Astrocyte (in vitro differentiated cells and primary cell): ENCODE measurements at regions not wholly inside any gene's neighbourhood (a gene's known extent, or its start where the extent isn't known, plus 50 kb on each side); places are given as distances from the start of the nearest gene placed in this dataset.
"Not testable (repeated sequence)": the region's sequence is repeated elsewhere in the genome, so short reads cannot be mapped to it uniquely, and the experiment has no call there.

Source experiments
- DNase-seq: peaks from one replicate; pipeline ENCODE4 v3.0.0-alpha.2; 2010; ENCODE audit warnings: low read depth
- FAIRE-seq: peaks from 2 replicates; lab custom pipeline; 2011; peaks lifted over from hg19 to GRCh38; lab: Jason Lieb, UNC
- H2AFZ ChIP-seq: 2 replicates; pipeline ENCODE4 v1.6.0; 2012; ENCODE audit warnings: low read depth, low read length, inconsistent platforms
- H3K27ac ChIP-seq: 2 replicates; pipeline ENCODE4 v1.5.1; 2011; ENCODE audit warnings: low read depth, low read length, inconsistent platforms
- H3K27me3 ChIP-seq: 2 replicates; pipeline ENCODE4 v1.6.0; 2011; ENCODE audit warnings: low read length, inconsistent platforms; ENCODE audit not compliant: insufficient read depth
- H3K36me3 ChIP-seq: 2 replicates; pipeline ENCODE4 v1.5.1; 2011; ENCODE audit warnings: low read length, inconsistent platforms; ENCODE audit not compliant: insufficient read depth
- H3K4me1 ChIP-seq: 2 replicates; pipeline ENCODE4 v1.5.1; 2011; ENCODE audit warnings: low read length, inconsistent platforms; ENCODE audit not compliant: insufficient read depth
- H3K4me2 ChIP-seq: 2 replicates; pipeline ENCODE4 v1.6.0; 2012; ENCODE audit warnings: low read length, inconsistent platforms
- H3K4me3 ChIP-seq: 2 replicates; pipeline ENCODE4 v1.5.1; 2011; ENCODE audit warnings: low read depth, mild to moderate bottlenecking, low read length, inconsistent platforms; ENCODE audit not compliant: insufficient read depth
- H3K79me2 ChIP-seq: 2 replicates; pipeline ENCODE4 v1.6.0; 2012; ENCODE audit warnings: mild to moderate bottlenecking, low read length, inconsistent platforms; ENCODE audit not compliant: insufficient read depth
- H3K9ac ChIP-seq: 2 replicates; pipeline ENCODE4 v1.6.0; 2012; ENCODE audit warnings: mild to moderate bottlenecking, low read length, inconsistent platforms
- H3K9me3 ChIP-seq: 2 replicates; pipeline ENCODE4 v1.5.1; 2012; ENCODE audit warnings: low read depth, mild to moderate bottlenecking, low read length, inconsistent platforms; ENCODE audit not compliant: insufficient read depth
- H4K20me1 ChIP-seq: 2 replicates; pipeline ENCODE4 v1.6.0; 2012; ENCODE audit warnings: low read length, inconsistent platforms; ENCODE audit not compliant: insufficient read depth
- H3K27ac Mint-ChIP-seq: one replicate; pipeline ENCODE4 v1.8.0; 2021; ENCODE audit warnings: mild to moderate bottlenecking, mixed read lengths; ENCODE audit not compliant: unreplicated experiment
- H3K27me3 Mint-ChIP-seq: one replicate; pipeline ENCODE4 v1.8.0; 2021; ENCODE audit warnings: low read depth, mixed read lengths; ENCODE audit not compliant: unreplicated experiment
- H3K36me3 Mint-ChIP-seq: one replicate; pipeline ENCODE4 v1.8.0; 2021; ENCODE audit warnings: low read depth, mixed read lengths; ENCODE audit not compliant: unreplicated experiment
- H3K4me1 Mint-ChIP-seq: one replicate; pipeline ENCODE4 v1.8.0; 2021; ENCODE audit warnings: low read depth, mixed read lengths; ENCODE audit not compliant: unreplicated experiment
- H3K4me3 Mint-ChIP-seq: one replicate; pipeline ENCODE4 v1.8.0; 2021; ENCODE audit warnings: mild to moderate bottlenecking, moderate library complexity, mixed read lengths; ENCODE audit not compliant: unreplicated experiment
- H3K9me3 Mint-ChIP-seq: one replicate; pipeline ENCODE4 v1.8.0; 2021; ENCODE audit warnings: mild to moderate bottlenecking, mixed read lengths; ENCODE audit not compliant: unreplicated experiment
- EZH2 ChIP-seq: IDR thresholded peaks from 2 replicates; pipeline ENCODE4 v1.6.1; 2012; ENCODE audit warnings: mild to moderate bottlenecking, low read length, inconsistent platforms; ENCODE audit not compliant: insufficient read depth
- TF ChIP-seq, protein P1 (sequence below): IDR thresholded peaks from 2 replicates; pipeline ENCODE4 v1.5.1; 2011; ENCODE audit warnings: low read depth, mild to moderate bottlenecking, inconsistent platforms, low read length, moderate library complexity; ENCODE audit not compliant: insufficient read depth

DNA sequence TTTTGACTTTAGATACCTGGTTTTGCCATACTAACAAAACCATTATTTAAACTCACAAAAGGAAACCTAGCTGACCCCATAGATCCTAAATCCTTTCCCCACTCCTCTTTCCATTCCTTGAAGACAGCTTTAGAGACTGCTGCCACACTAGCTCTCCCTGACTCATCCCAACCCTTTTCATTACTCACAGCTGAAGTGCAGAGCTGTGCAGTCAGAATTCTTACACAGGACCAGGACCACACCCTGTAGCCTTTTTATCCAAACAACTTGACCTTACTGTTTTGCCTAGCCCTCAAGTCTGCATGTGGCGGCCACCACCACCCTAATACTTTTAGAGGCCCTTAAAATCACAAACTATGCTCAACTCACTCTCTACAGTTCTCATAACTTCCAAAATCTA is 325.1 kb upstream of the KCNMB2 start:
- not testable (repeated sequence) for H3K27ac Mint-ChIP-seq, H3K4me2 ChIP-seq, H3K4me3 Mint-ChIP-seq, H3K9me3 ChIP-seq, H3K36me3 Mint-ChIP-seq, H3K36me3 ChIP-seq, H3K4me3 ChIP-seq, H3K27me3 Mint-ChIP-seq, H3K27me3 ChIP-seq, H3K4me1 Mint-ChIP-seq, H3K9ac ChIP-seq, H3K79me2 ChIP-seq, H4K20me1 ChIP-seq, H3K9me3 Mint-ChIP-seq, H3K4me1 ChIP-seq, FAIRE-seq, H2AFZ ChIP-seq, H3K27ac ChIP-seq
- peak; percentile 41 for DNase-seq

DNA sequence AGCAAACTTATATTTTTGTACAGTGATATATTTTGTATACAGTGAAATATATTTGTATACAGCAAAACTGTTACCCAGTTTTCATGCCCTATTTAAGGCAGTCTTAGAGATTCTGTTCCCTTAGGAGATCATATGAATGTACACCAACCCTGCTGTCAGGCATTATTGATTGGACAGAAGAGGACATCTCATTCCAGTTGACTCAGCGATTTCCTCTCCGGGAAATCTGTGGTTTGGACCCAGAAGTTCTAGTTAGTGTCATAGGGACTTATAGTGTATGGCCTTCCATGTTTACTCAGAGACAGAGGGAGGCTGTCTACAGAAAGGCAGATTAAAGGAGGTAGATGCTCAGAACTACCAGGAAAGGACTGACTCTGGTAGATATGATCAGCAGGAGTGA is 318.8 kb upstream of the KCNMB2 start:
- Mint-ChIP-seq H3K36me3 (peaks cover 2% of the 10 kb centered on the region), H3K27me3 (no peaks in the 10 kb centered on the region), H3K4me3 (no peak overlapping the region), H3K4me1 (no peaks in the 10 kb centered on the region), H3K9me3 (peaks cover 5% of the 10 kb centered on the region), H3K27ac (no peak overlapping the region)
- H3K9ac ChIP-seq, result no peak overlapping the region
- no peak overlapping the region for H3K27ac ChIP-seq
- no peaks in the 10 kb centered on the region for H3K36me3 ChIP-seq
- no peak overlapping the region for H2AFZ ChIP-seq
- no peak for TF ChIP-seq EZH2
- TF ChIP-seq, protein P1, sequence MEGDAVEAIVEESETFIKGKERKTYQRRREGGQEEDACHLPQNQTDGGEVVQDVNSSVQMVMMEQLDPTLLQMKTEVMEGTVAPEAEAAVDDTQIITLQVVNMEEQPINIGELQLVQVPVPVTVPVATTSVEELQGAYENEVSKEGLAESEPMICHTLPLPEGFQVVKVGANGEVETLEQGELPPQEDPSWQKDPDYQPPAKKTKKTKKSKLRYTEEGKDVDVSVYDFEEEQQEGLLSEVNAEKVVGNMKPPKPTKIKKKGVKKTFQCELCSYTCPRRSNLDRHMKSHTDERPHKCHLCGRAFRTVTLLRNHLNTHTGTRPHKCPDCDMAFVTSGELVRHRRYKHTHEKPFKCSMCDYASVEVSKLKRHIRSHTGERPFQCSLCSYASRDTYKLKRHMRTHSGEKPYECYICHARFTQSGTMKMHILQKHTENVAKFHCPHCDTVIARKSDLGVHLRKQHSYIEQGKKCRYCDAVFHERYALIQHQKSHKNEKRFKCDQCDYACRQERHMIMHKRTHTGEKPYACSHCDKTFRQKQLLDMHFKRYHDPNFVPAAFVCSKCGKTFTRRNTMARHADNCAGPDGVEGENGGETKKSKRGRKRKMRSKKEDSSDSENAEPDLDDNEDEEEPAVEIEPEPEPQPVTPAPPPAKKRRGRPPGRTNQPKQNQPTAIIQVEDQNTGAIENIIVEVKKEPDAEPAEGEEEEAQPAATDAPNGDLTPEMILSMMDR, result no peak
- H3K79me2 ChIP-seq, result no peaks in the 10 kb centered on the region
- peak; percentile 49 for DNase-seq
- H3K4me3 ChIP-seq, result no peak overlapping the region
- H4K20me1 ChIP-seq, result no peaks in the 10 kb centered on the region
- no peaks in the 10 kb centered on the region for H3K9me3 ChIP-seq
- no peak for FAIRE-seq
- no peak overlapping the region for H3K4me2 ChIP-seq
- no peaks in the 10 kb centered on the region for H3K4me1 ChIP-seq
- H3K27me3 ChIP-seq, result no peaks in the 10 kb centered on the region

DNA sequence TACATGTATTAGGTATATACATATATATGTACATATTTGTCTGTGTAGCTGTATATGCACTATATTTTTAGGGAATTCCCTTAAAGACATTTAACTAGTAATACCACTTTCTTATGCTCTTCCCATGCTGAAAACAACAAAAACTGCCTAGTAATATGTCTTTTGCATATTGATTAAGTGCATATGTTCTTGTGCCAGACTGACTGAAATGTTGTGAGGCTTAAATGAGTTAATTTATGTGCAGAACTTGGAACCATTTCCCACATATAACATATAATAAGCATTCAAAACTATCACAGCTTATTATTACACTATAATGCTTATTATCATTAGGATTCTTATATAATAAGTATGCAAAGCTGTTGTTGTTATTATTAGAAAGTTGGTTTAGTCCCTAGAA is 318.0 kb upstream of the KCNMB2 start:
- H3K27me3 Mint-ChIP-seq, result no peaks in the 10 kb centered on the region
- TF ChIP-seq, protein P1, result no peak
- TF ChIP-seq EZH2, result no peak
- H3K4me3 Mint-ChIP-seq, result no peak overlapping the region
- no peaks in the 10 kb centered on the region for H3K36me3 ChIP-seq
- no peak overlapping the region for H3K27ac Mint-ChIP-seq
- no peaks in the 10 kb centered on the region for H3K79me2 ChIP-seq
- no peaks in the 10 kb centered on the region for H4K20me1 ChIP-seq
- no peaks in the 10 kb centered on the region for H3K9me3 ChIP-seq
- no peak overlapping the region for H2AFZ ChIP-seq
- H3K9ac ChIP-seq, result no peak overlapping the region
- no peak for DNase-seq
- no peaks in the 10 kb centered on the region for H3K4me1 ChIP-seq
- H3K4me2 ChIP-seq, result no peak overlapping the region
- no peaks in the 10 kb centered on the region for H3K4me1 Mint-ChIP-seq
- H3K27me3 ChIP-seq, result no peaks in the 10 kb centered on the region
- no peak overlapping the region for H3K27ac ChIP-seq
- peaks cover 2% of the 10 kb centered on the region for H3K36me3 Mint-ChIP-seq
- peaks cover 5% of the 10 kb centered on the region for H3K9me3 Mint-ChIP-seq
- H3K4me3 ChIP-seq, result no peak overlapping the region
- FAIRE-seq, result no peak

DNA sequence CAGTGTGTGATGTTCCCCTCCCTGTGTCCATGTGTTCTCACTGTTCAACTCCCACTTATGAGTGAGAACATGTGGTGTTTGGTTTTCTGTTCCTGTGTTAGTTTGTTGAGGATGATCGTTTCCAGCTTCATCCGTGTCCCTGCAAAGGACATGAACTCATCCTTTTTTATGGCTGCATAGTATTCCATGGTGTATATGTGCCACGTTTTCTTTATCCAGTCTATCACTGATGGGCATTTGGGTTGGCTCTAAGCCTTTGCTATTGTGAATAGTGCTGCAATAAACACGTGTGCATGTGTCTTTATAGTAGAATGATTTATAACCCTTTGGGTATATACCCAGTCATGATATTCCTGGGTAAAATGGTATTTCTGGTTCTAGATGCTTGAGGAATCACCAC is 316.6 kb upstream of the KCNMB2 start:
- not testable (repeated sequence) for H4K20me1 ChIP-seq, H3K36me3 Mint-ChIP-seq, H3K4me2 ChIP-seq, H2AFZ ChIP-seq, H3K4me3 ChIP-seq, H3K4me1 ChIP-seq, H3K27me3 Mint-ChIP-seq, H3K9me3 ChIP-seq, FAIRE-seq, H3K4me3 Mint-ChIP-seq, H3K79me2 ChIP-seq, DNase-seq, H3K27ac ChIP-seq, H3K4me1 Mint-ChIP-seq, H3K9ac ChIP-seq, H3K27ac Mint-ChIP-seq, H3K27me3 ChIP-seq, H3K36me3 ChIP-seq, H3K9me3 Mint-ChIP-seq
